Smooth muscle cell (in vitro differentiated cells): ENCODE measurements at regions not wholly inside any gene's neighbourhood (a gene's known extent, or its start where the extent isn't known, plus 50 kb on each side); places are given as distances from the start of the nearest gene placed in this dataset.

Experiments used
- DNase-seq: peaks from one replicate; lab custom pipeline; 2025; ENCODE audit not compliant: unreplicated experiment; lab: John Stamatoyannopoulos, UW
- H2AFZ ChIP-seq: fragments of 200-600 bp; sonication (generic); 2 replicates; pipeline ENCODE4 v1.6.0; 2016; ENCODE audit warnings: antibody characterized with exemption, low read depth, mild to moderate bottlenecking
- H3F3A ChIP-seq: fragments of 200-600 bp; sonication (generic); 2 replicates; pipeline ENCODE4 v1.6.0; 2017; ENCODE audit warnings: antibody characterized with exemption, low read depth
- H3K27ac ChIP-seq: fragments of 200-600 bp; sonication (generic); 2 replicates; pipeline ENCODE4 v1.5.1; 2016; ENCODE audit warnings: low read depth, mild to moderate bottlenecking
- H3K27me3 ChIP-seq: fragments of 200-600 bp; sonication (generic); 2 replicates; pipeline ENCODE4 v1.6.1; 2016; ENCODE audit warnings: low read depth, mild to moderate bottlenecking
- H3K36me3 ChIP-seq: fragments of 200-600 bp; sonication (generic); 2 replicates; pipeline ENCODE4 v1.5.1; 2016; ENCODE audit warnings: low read depth
- H3K4me1 ChIP-seq: fragments of 200-600 bp; sonication (generic); 2 replicates; pipeline ENCODE4 v1.5.1; 2016; ENCODE audit warnings: low read depth
- H3K4me2 ChIP-seq: fragments of 200-600 bp; sonication (generic); 2 replicates; pipeline ENCODE4 v1.6.0; 2016; ENCODE audit warnings: mild to moderate bottlenecking
- H3K4me3 ChIP-seq: fragments of 200-600 bp; sonication (generic); 2 replicates; pipeline ENCODE4 v1.5.1; 2016; ENCODE audit warnings: mild to moderate bottlenecking
- H3K79me2 ChIP-seq: fragments of 200-600 bp; sonication (generic); 2 replicates; pipeline ENCODE4 v1.6.0; 2016; ENCODE audit warnings: low read depth, mild to moderate bottlenecking
- H3K9ac ChIP-seq: fragments of 200-600 bp; sonication (generic); 2 replicates; pipeline ENCODE4 v1.6.0; 2016; ENCODE audit warnings: low read depth
- H3K9me3 ChIP-seq: fragments of 200-600 bp; sonication (generic); replicated peaks from 2 replicates; pipeline ENCODE4 v1.5.1; 2016; ENCODE audit warnings: low read depth
- H4K20me1 ChIP-seq: fragments of 200-600 bp; sonication (generic); 2 replicates; pipeline ENCODE4 v1.6.0; 2016; ENCODE audit warnings: low read depth
- WGBS: methylation state at CpG from one replicate; pipeline ENCODE4 v1.1.7; 2016; ENCODE audit warnings: low lambda C conversion rate; 5-methylcytosine and 5-hydroxymethylcytosine counted together
- TF ChIP-seq, protein P1 (sequence below): fragments of 200-600 bp; sonication (generic); IDR thresholded peaks from 2 replicates; pipeline ENCODE4 v1.5.1; 2017; ENCODE audit warnings: borderline replicate concordance, mild to moderate bottlenecking, antibody characterized with exemption; ENCODE audit not compliant: insufficient read depth, poor library complexity, severe bottlenecking

DNA sequence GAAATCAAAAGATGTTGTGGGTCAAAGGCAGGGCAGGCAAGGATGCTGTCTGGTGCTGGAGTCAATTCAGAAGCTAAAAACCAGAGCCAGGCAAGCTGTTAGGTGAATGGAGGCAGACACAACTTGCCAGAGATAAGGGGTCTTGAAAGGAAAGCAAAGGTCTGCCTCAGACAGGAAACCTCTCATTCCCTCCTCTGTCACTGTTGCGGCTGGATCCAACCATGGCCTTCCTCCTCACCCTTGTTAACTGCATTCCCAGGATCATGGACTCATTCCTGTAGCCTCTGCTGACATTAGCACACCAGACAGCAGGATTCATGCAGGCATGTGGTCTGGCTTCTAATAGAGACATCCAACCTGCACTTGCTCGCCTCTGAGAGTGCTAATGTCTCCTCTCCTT lies 186.7 kb upstream of the HS3ST3A1 start:
- Histone ChIP-seq H3K4me3 (no peak overlapping the region), H3K27me3 (no peaks in the 10 kb centered on the region), H3K9me3 (no peaks in the 10 kb centered on the region), H2AFZ (no peak overlapping the region), H4K20me1 (no peaks in the 10 kb centered on the region), H3F3A (peaks cover 17% of the 10 kb centered on the region), H3K79me2 (no peaks in the 10 kb centered on the region), H3K4me2 (no peak overlapping the region), H3K36me3 (no peaks in the 10 kb centered on the region), H3K9ac (no peak overlapping the region), H3K4me1 (no peaks in the 10 kb centered on the region), H3K27ac (no peak overlapping the region)
- 4% methylated on average over 2 of the region's 2 CpGs for WGBS
- no peak for DNase-seq
- TF ChIP-seq, protein P1, sequence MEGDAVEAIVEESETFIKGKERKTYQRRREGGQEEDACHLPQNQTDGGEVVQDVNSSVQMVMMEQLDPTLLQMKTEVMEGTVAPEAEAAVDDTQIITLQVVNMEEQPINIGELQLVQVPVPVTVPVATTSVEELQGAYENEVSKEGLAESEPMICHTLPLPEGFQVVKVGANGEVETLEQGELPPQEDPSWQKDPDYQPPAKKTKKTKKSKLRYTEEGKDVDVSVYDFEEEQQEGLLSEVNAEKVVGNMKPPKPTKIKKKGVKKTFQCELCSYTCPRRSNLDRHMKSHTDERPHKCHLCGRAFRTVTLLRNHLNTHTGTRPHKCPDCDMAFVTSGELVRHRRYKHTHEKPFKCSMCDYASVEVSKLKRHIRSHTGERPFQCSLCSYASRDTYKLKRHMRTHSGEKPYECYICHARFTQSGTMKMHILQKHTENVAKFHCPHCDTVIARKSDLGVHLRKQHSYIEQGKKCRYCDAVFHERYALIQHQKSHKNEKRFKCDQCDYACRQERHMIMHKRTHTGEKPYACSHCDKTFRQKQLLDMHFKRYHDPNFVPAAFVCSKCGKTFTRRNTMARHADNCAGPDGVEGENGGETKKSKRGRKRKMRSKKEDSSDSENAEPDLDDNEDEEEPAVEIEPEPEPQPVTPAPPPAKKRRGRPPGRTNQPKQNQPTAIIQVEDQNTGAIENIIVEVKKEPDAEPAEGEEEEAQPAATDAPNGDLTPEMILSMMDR, result no peak

DNA sequence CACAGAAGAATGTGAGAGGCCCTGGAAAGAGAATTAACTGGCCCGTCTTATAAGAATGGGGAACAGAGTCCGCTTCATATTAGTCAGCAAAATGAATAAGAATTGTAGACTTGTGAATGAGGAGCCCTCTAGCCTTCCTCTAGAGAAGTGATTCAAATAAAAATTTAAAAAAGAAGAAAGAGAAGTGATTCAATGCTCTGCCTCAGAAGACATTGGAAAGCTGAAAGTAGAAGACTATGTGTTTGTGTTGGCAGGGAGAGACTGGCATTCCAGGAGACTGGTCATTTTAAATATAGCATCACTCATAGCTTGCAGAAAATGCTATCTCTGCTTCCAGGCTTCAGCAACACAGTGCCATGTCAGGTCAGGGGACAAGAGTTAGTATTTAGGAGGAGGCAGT lies 190.6 kb upstream of the HS3ST3A1 start:
- WGBS, result 59% methylated on average over 2 of the region's 2 CpGs
- no peaks in the 10 kb centered on the region for H3K27me3 ChIP-seq
- TF ChIP-seq, protein P1, result no peak
- no peaks in the 10 kb centered on the region for H3K9me3 ChIP-seq
- no peaks in the 10 kb centered on the region for H4K20me1 ChIP-seq
- no peaks in the 10 kb centered on the region for H3K4me1 ChIP-seq
- no peak overlapping the region for H3K9ac ChIP-seq
- no peak overlapping the region for H3K4me2 ChIP-seq
- peaks cover 5% of the 10 kb centered on the region for H3F3A ChIP-seq
- no peak overlapping the region for H3K4me3 ChIP-seq
- no peaks in the 10 kb centered on the region for H3K79me2 ChIP-seq
- no peaks in the 10 kb centered on the region for H3K36me3 ChIP-seq
- no peak overlapping the region for H2AFZ ChIP-seq
- no peak overlapping the region for H3K27ac ChIP-seq
- no peak for DNase-seq

DNA sequence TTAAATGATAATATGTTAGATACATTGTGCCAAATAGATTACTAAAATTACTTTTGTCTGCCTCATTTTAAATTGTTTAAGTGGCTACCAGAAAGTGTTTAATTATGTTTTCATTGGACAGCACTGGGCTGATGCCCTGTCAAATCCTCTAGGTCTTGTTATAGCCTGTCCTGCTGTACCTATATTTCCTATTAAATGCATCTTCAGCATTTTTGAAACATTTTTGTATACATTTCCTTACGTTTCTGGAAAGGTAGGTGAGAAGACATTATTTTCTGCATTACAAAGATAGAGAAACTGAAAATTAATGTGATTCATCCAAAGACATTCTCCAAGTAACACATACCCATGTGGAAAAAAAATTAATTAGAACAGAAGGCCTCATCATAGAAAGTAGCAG lies 192.2 kb upstream of the HS3ST3A1 start:
- Histone ChIP-seq H3F3A (no peaks in the 10 kb centered on the region), H3K9ac (no peak overlapping the region), H4K20me1 (no peaks in the 10 kb centered on the region), H3K9me3 (no peaks in the 10 kb centered on the region), H2AFZ (no peak overlapping the region), H3K4me3 (no peak overlapping the region), H3K27me3 (no peaks in the 10 kb centered on the region), H3K79me2 (no peaks in the 10 kb centered on the region), H3K4me1 (no peaks in the 10 kb centered on the region), H3K4me2 (no peak overlapping the region), H3K27ac (no peak overlapping the region), H3K36me3 (no peaks in the 10 kb centered on the region)
- WGBS, result 76% methylated on average over 1 of the region's 1 CpG
- no peak for DNase-seq
- TF ChIP-seq, protein P1, result no peak

DNA sequence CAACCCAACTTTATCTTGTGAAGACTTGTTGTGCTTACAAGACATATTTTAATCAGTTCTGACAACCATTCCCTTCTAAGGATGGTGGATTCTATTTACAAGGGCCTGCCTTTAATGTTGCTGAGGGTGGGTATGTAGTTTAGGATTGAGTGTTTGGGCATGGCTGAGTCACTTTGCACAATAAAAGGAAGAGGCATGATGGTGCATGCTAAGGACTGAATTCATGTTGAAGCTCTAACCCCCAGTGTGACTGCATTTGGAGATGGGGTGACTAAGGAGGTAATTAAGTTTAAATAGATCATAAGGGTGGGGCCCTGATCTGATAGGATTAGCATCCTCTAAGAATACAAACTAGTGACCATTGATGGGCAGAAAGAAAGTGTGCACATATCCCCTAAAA lies 196.1 kb upstream of the HS3ST3A1 start:
- H3K79me2 ChIP-seq, result no peaks in the 10 kb centered on the region
- H3K27me3 ChIP-seq, result peaks cover 4% of the 10 kb centered on the region
- TF ChIP-seq, protein P1, result no peak
- no peaks in the 10 kb centered on the region for H4K20me1 ChIP-seq
- no peak overlapping the region for H3K9ac ChIP-seq
- no peak overlapping the region for H3K4me3 ChIP-seq
- no peaks in the 10 kb centered on the region for H3F3A ChIP-seq
- DNase-seq, result no peak
- no peak overlapping the region for H2AFZ ChIP-seq
- no peak overlapping the region for H3K27ac ChIP-seq
- H3K9me3 ChIP-seq, result no peaks in the 10 kb centered on the region
- no peak overlapping the region for H3K4me2 ChIP-seq
- H3K4me1 ChIP-seq, result no peaks in the 10 kb centered on the region
- H3K36me3 ChIP-seq, result no peaks in the 10 kb centered on the region
